T-cell (primary cell): ENCODE measurements at regions not wholly inside any gene's neighbourhood (a gene's known extent, or its start where the extent isn't known, plus 50 kb on each side); places are given as distances from the start of the nearest gene placed in this dataset.

ENCODE experiments used
- ATAC-seq, 4 experiments: fragments of 200-7000 bp in 3 of 4; fragments of 150-1000 bp in 1 of 4; cut with Tn5 transposase; replicated peaks in 1 of 4; 1 replicate in 3 of 4; 2 replicates in 1 of 4; pipeline ENCODE4 v1.10.0; 2021; ENCODE audit warnings: moderate library complexity in 3 of 4, mild to moderate bottlenecking in 2 of 4, moderate number of reproducible peaks in 1 of 4
- CTCF ChIA-PET, 2 donors: fragments of 300-600 bp; sonication (Branson Sonifier 250); formaldehyde crosslinking; loops; one replicate each; lab custom pipeline; 2022; ENCODE audit warnings: antibody characterized with exemption in 2 of 2; lab: Charles Lee
- POLR2A ChIA-PET, 2 donors: fragments of 300-600 bp; sonication (Branson Sonifier 250); formaldehyde crosslinking; loops; one replicate each; lab custom pipeline; 2022; ENCODE audit warnings: antibody characterized with exemption in 2 of 2; lab: Charles Lee
- DNase-seq, 35 experiments: peaks; one replicate each; pipeline versions ENCODE4 v3.0.0 to v3.0.0-alpha.2; 2013 to 2023
- H3K27ac ChIP-seq: one replicate; pipeline ENCODE4 v1.5.1; 2013; ENCODE audit warnings: low read length
- H3K27me3 ChIP-seq, 2 experiments: replicated peaks in 1 of 2; 1 replicate in 1 of 2; 2 replicates in 1 of 2; pipeline versions ENCODE4 v1.6.1 to v1.7.0; 2013; ENCODE audit warnings: low read length in 1 of 2, mixed read lengths in 1 of 2; ENCODE audit not compliant: control insufficient read depth in 2 of 2, insufficient read depth in 2 of 2; ENCODE audit errors: extremely low read depth in 1 of 2
- H3K36me3 ChIP-seq, 2 donors: 1 replicate in 1 of 2; 2 replicates in 1 of 2; pipeline versions ENCODE4 v1.6.1 to v1.7.0; 2013; ENCODE audit warnings: low read length in 1 of 2; ENCODE audit not compliant: control insufficient read depth in 2 of 2, insufficient read depth in 1 of 2; ENCODE audit errors: extremely low read depth in 1 of 2
- H3K4me1 ChIP-seq, 2 experiments: 1 replicate in 1 of 2; 2 replicates in 1 of 2; pipeline versions ENCODE4 v1.6.1 to v1.7.0; 2013; ENCODE audit warnings: low read length in 2 of 2, mixed read lengths in 1 of 2; ENCODE audit not compliant: insufficient read depth in 2 of 2, control insufficient read depth in 1 of 2; ENCODE audit errors: extremely low read depth in 1 of 2
- H3K4me3 ChIP-seq, 2 donors: 1 replicate in 1 of 2; 2 replicates in 1 of 2; pipeline versions ENCODE4 v1.5.1 to v1.7.0; 2013; ENCODE audit warnings: mild to moderate bottlenecking in 2 of 2, low read length in 1 of 2, moderate library complexity in 1 of 2; ENCODE audit not compliant: control insufficient read depth in 1 of 2; ENCODE audit errors: extremely low read depth in 1 of 2
- H3K9me3 ChIP-seq: 2 replicates; pipeline ENCODE4 v1.7.0; 2013
- H3K27ac Mint-ChIP-seq, 2 donors: one replicate each; pipeline ENCODE4 v1.8.0; 2020 to 2021; ENCODE audit warnings: mild to moderate bottlenecking in 2 of 2, mixed read lengths in 2 of 2
- H3K27me3 Mint-ChIP-seq, 2 donors: one replicate each; pipeline ENCODE4 v1.8.0; 2021 to 2022; ENCODE audit warnings: mixed read lengths in 2 of 2
- H3K36me3 Mint-ChIP-seq: one replicate; pipeline ENCODE4 v1.8.0; 2021; ENCODE audit warnings: mixed read lengths
- H3K4me1 Mint-ChIP-seq, 3 donors: one replicate each; pipeline ENCODE4 v1.8.0; 2020 to 2022; ENCODE audit warnings: mixed read lengths in 3 of 3, mild to moderate bottlenecking in 1 of 3
- H3K4me3 Mint-ChIP-seq, 3 donors: one replicate each; pipeline ENCODE4 v1.8.0; 2020 to 2022; ENCODE audit warnings: mild to moderate bottlenecking in 3 of 3, mixed read lengths in 3 of 3, moderate library complexity in 3 of 3
- H3K9me3 Mint-ChIP-seq, 3 donors: one replicate each; pipeline ENCODE4 v1.8.0; 2020 to 2022; ENCODE audit warnings: mixed read lengths in 3 of 3
- WGBS: methylation state at CpG from one replicate; pipeline ENCODE4 v1.1.5; 2013; ENCODE audit warnings: missing lambda C conversion rate; ENCODE audit not compliant: insufficient coverage; 5-methylcytosine and 5-hydroxymethylcytosine counted together

- H3K9me3 ChIP-seq, result no peaks in the 10 kb centered on the region
- no peaks in the 10 kb centered on the region for H3K36me3 Mint-ChIP-seq
Measured at GRCh38 chr7:84477786-84478478, 283.3 kb upstream of the SEMA3A start.

DNA sequence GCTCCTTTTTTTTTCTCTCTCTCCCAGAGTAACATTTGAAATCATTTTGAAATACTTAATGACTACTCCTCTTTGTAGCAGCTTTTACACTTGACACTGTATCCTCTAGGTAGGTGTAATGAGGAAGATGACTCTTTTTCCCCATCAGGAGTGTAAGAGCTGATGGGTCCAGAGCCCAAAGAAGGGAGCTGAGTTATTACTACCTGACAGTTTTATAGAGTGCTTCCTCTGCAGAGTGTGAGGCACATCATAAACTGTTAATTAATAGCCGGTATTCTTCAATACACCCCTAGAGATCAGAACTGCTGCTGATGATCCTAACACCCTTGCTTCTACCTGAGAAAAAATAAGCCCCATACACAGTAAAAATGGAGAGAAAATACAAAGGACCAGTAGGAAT, 279.8 kb upstream of the SEMA3A start:
- DNase-seq, result no peak
- Mint-ChIP-seq H3K36me3 (no peaks in the 10 kb centered on the region), H3K4me1 (no peaks in the 10 kb centered on the region), H3K27ac (no peak overlapping the region), H3K9me3 (no peaks in the 10 kb centered on the region), H3K27me3 (peaks cover 0 to 4% of the 10 kb centered on the region in 2 donors), H3K4me3 (no peak overlapping the region)
- no peaks in the 10 kb centered on the region for H3K4me1 ChIP-seq
- H3K27me3 ChIP-seq, result no peaks in the 10 kb centered on the region
- H3K36me3 ChIP-seq, result no peaks in the 10 kb centered on the region
- no CpG with 5 or more reads among the region's 1 CpG for WGBS
- no peaks in the 10 kb centered on the region for H3K9me3 ChIP-seq
- CTCF ChIA-PET, result no interaction called here
- POLR2A ChIA-PET, result no interaction called here
- H3K4me3 ChIP-seq, result no peak overlapping the region
- no peak for ATAC-seq
- H3K27ac ChIP-seq, result no peak overlapping the region

More at GRCh38 chr7:84477786-84478478, 283.3 kb upstream of the SEMA3A start:
- no peak overlapping the region for H3K4me3 Mint-ChIP-seq
- Histone ChIP-seq H3K4me3 (no peak overlapping the region), H3K4me1 (no peaks in the 10 kb centered on the region), H3K36me3 (no peaks in the 10 kb centered on the region), H3K27ac (no peak overlapping the region), H3K27me3 (no peaks in the 10 kb centered on the region)
- no peak for DNase-seq
- ChIA-PET CTCF (no interaction called here), POLR2A (interaction anchor here in 1 of 2 donors (0.5 kb wide), 1 partner anchor 14 kb away, joined by 3 read pairs; no protein-coding TSS in a partner anchor)
- H3K9me3 Mint-ChIP-seq, result no peaks in the 10 kb centered on the region
- ATAC-seq, result no peak
- no peaks in the 10 kb centered on the region for H3K4me1 Mint-ChIP-seq
- WGBS, result 100% methylated on average over 1 of the region's 4 CpGs
- H3K27ac Mint-ChIP-seq, result no peak overlapping the region
- no peaks in the 10 kb centered on the region for H3K27me3 Mint-ChIP-seq

DNA sequence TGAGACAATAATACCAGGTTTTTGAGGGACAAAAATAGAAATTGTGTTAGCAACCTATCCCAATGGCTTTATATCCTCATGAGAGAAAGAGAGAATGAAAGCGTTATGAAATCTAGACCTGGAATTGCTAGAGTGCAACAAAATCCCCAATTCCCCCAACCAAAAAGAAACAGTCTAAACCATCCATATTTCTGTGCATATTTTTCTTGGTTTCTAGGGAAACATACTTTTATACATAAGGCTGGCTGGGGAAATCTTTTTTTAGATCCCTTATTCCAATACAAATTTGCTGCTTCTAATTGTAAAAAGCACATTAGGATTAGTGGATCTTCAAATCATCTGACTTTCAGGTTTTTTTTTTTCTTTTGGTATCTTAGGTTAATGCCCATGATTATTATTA, 277.0 kb upstream of the SEMA3A start:
- Histone ChIP-seq H3K4me1 (no peaks in the 10 kb centered on the region), H3K27ac (no peak overlapping the region), H3K9me3 (no peaks in the 10 kb centered on the region), H3K4me3 (no peak overlapping the region), H3K27me3 (no peaks in the 10 kb centered on the region), H3K36me3 (no peaks in the 10 kb centered on the region)
- Mint-ChIP-seq H3K4me1 (no peaks in the 10 kb centered on the region), H3K4me3 (no peak overlapping the region), H3K9me3 (no peaks in the 10 kb centered on the region), H3K36me3 (no peaks in the 10 kb centered on the region), H3K27ac (no peak overlapping the region), H3K27me3 (peaks cover 0 to 4% of the 10 kb centered on the region in 2 donors)
- DNase-seq, result no peak
- ChIA-PET CTCF (no interaction called here), POLR2A (no interaction called here)
- ATAC-seq, result no peak
- WGBS, result no CpG with 5 or more reads among the region's 1 CpG

DNA sequence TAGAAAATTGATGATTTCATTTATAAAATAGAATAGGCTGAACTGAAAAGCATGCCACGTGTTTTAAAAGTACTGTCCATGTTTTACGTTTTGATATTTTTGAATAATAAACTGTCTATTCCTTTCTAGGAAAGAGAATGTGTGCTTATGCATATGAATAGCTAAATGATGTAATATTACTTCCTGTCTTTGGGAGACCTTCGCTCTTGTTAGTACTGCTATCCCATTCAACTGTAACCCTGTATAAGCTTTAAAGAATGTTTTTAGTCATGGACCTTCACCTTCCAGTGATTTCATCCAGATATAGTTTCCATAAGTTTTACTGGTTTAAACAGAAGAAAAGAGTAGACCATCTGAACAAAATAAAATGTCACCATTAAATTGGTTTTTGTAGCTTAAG, 274.4 kb upstream of the SEMA3A start:
- Mint-ChIP-seq H3K4me1 (no peaks in the 10 kb centered on the region), H3K27me3 (peaks cover 0 to 4% of the 10 kb centered on the region in 2 donors), H3K9me3 (no peaks in the 10 kb centered on the region), H3K4me3 (no peak overlapping the region), H3K27ac (no peak overlapping the region), H3K36me3 (no peaks in the 10 kb centered on the region)
- H3K36me3 ChIP-seq, result no peaks in the 10 kb centered on the region
- ChIA-PET CTCF (no interaction called here), POLR2A (no interaction called here)
- no peak for DNase-seq
- no peaks in the 10 kb centered on the region for H3K9me3 ChIP-seq
- no peaks in the 10 kb centered on the region for H3K4me1 ChIP-seq
- H3K4me3 ChIP-seq, result no peak overlapping the region
- WGBS, result no CpG with 5 or more reads among the region's 3 CpGs
- no peak for ATAC-seq
- H3K27me3 ChIP-seq, result no peaks in the 10 kb centered on the region
- H3K27ac ChIP-seq, result no peak overlapping the region

GRCh38 chr7:84462259-84462658, 267.7 kb upstream of the SEMA3A start:
- Histone ChIP-seq H3K36me3 (no peaks in the 10 kb centered on the region), H3K4me1 (no peaks in the 10 kb centered on the region), H3K9me3 (no peaks in the 10 kb centered on the region), H3K27ac (no peak overlapping the region), H3K27me3 (no peaks in the 10 kb centered on the region), H3K4me3 (no peak overlapping the region)
- no peak for ATAC-seq
- CTCF ChIA-PET, result no interaction called here
- Mint-ChIP-seq H3K36me3 (no peaks in the 10 kb centered on the region), H3K4me1 (no peaks in the 10 kb centered on the region), H3K27ac (no peak overlapping the region), H3K27me3 (no peaks in the 10 kb centered on the region), H3K4me3 (no peak overlapping the region), H3K9me3 (no peaks in the 10 kb centered on the region)
- POLR2A ChIA-PET, result no interaction called here
- DNase-seq, result no peak

DNA sequence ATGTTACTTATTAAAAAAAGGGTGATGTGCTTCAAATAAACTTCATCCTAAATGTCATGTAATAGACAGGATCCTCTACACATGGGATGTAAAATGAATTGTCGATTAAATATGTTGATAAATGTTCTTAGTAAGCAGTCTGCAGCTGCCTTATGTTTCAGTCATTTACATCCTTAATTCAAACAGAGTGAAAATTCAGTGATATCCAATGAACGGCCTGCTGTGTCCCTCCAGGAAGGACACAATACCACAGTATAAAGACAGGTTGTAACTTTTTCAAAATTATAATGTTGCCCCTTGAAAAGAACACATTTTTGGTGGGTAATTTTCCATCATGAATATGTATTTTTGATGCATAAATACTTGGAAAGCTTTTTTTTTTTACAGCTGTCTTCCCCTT, 266.5 kb upstream of the SEMA3A start:
- no peak overlapping the region for H3K4me3 ChIP-seq
- no peaks in the 10 kb centered on the region for H3K4me1 ChIP-seq
- H3K27ac Mint-ChIP-seq, result no peak overlapping the region
- H3K27me3 Mint-ChIP-seq, result no peaks in the 10 kb centered on the region
- no peaks in the 10 kb centered on the region for H3K36me3 Mint-ChIP-seq
- no peak overlapping the region for H3K4me3 Mint-ChIP-seq
- WGBS, result no CpG with 5 or more reads among the region's 2 CpGs
- ATAC-seq (no peak), DNase-seq (no peak)
- H3K9me3 ChIP-seq, result no peaks in the 10 kb centered on the region
- no peaks in the 10 kb centered on the region for H3K4me1 Mint-ChIP-seq
- H3K27me3 ChIP-seq, result no peaks in the 10 kb centered on the region
- H3K9me3 Mint-ChIP-seq, result no peaks in the 10 kb centered on the region
- ChIA-PET POLR2A (no interaction called here), CTCF (no interaction called here)
- H3K36me3 ChIP-seq, result no peaks in the 10 kb centered on the region
- H3K27ac ChIP-seq, result no peak overlapping the region

DNA sequence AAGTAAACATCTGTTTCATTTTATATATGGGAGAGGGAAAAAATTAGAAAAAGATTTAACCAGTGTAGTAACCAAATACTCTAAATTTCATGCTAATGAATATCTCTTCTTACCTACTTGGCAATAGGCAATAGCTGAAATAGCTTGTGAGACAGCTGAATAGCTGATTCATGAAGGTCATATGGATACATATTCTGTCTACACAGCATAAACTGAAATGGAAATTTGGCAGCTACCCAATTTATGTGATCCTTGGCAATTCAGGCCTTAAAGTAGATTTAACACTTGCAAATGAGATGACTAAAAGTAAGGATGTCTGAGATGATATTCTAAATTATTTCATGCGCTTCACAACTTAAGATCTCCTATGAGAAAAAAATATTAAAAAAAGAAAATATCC, 261.2 kb upstream of the SEMA3A start:
- Histone ChIP-seq H3K36me3 (no peaks in the 10 kb centered on the region), H3K27ac (no peak overlapping the region), H3K4me1 (no peaks in the 10 kb centered on the region), H3K27me3 (no peaks in the 10 kb centered on the region), H3K4me3 (no peak overlapping the region), H3K9me3 (no peaks in the 10 kb centered on the region)
- Mint-ChIP-seq H3K27me3 (no peaks in the 10 kb centered on the region), H3K27ac (no peak overlapping the region), H3K4me3 (no peak overlapping the region), H3K9me3 (no peaks in the 10 kb centered on the region), H3K36me3 (no peaks in the 10 kb centered on the region), H3K4me1 (no peaks in the 10 kb centered on the region)
- DNase-seq, result no peak
- WGBS, result no CpG with 5 or more reads among the region's 1 CpG
- ChIA-PET CTCF (no interaction called here), POLR2A (interaction anchor here in 1 of 2 donors (0.6 kb wide), 1 partner anchor 21 kb away, joined by 6 read pairs; no protein-coding TSS in a partner anchor)
- ATAC-seq, result no peak
